CD4-positive, alpha-beta T cell (primary cell): ENCODE measurements at regions not wholly inside any gene's neighbourhood (a gene's known extent, or its start where the extent isn't known, plus 50 kb on each side); places are given as distances from the start of the nearest gene placed in this dataset.

ENCODE experiments used
- ATAC-seq: fragments of 200-7000 bp; cut with Tn5 transposase; one replicate; pipeline ENCODE4 v1.10.0; 2022; ENCODE audit warnings: mild to moderate bottlenecking; ENCODE audit not compliant: poor library complexity
- CTCF ChIA-PET: fragments of 350-600 bp; sonication (Branson Sonifier 250); formaldehyde crosslinking; loops from one replicate; lab custom pipeline; 2021; ENCODE audit warnings: antibody characterized with exemption, inconsistent platforms; lab: Charles Lee
- POLR2A ChIA-PET: fragments of 350-600 bp; sonication (Branson Sonifier 250); formaldehyde crosslinking; loops from one replicate; lab custom pipeline; 2021; ENCODE audit warnings: antibody characterized with exemption, inconsistent platforms; lab: Charles Lee
- DNase-seq, 14 experiments: peaks; one replicate each; pipeline ENCODE4 v3.0.0-alpha.2; 2013 to 2020; ENCODE audit warnings: mixed read lengths in 2 of 14
- H3K27ac ChIP-seq, 2 donors: one replicate each; pipeline versions ENCODE4 v1.5.1 to v1.7.0; 2013; ENCODE audit warnings: low read length in 2 of 2, low read depth in 1 of 2, mild to moderate bottlenecking in 1 of 2
- H3K27me3 ChIP-seq, 2 experiments: 1 replicate in 1 of 2; 2 replicates in 1 of 2; pipeline versions ENCODE4 v1.6.1 to v1.7.0; 2013; ENCODE audit warnings: low read length in 2 of 2, control low read depth in 1 of 2, mild to moderate bottlenecking in 1 of 2, moderate library complexity in 1 of 2; ENCODE audit not compliant: insufficient read depth in 2 of 2, control insufficient read depth in 1 of 2
- H3K36me3 ChIP-seq: one replicate; pipeline ENCODE4 v1.6.1; 2013; ENCODE audit warnings: low read length, control low read depth; ENCODE audit not compliant: insufficient read depth
- H3K4me1 ChIP-seq: one replicate; pipeline ENCODE4 v1.6.1; 2013; ENCODE audit warnings: low read length, control low read depth; ENCODE audit not compliant: insufficient read depth
- H3K4me3 ChIP-seq: one replicate; pipeline ENCODE4 v1.5.1; 2013; ENCODE audit warnings: mild to moderate bottlenecking, low read length, moderate library complexity
- H3K9me3 ChIP-seq, 2 experiments: 1 replicate in 1 of 2; 2 replicates in 1 of 2; pipeline versions ENCODE4 v1.6.1 to v1.7.0; 2013; ENCODE audit warnings: low read length in 2 of 2, mild to moderate bottlenecking in 2 of 2, control low read depth in 1 of 2, moderate library complexity in 1 of 2; ENCODE audit not compliant: control insufficient read depth in 1 of 2, insufficient read depth in 1 of 2
- H3K27ac Mint-ChIP-seq: one replicate; pipeline ENCODE4 v1.8.0; 2020; ENCODE audit warnings: mixed read lengths
- H3K27me3 Mint-ChIP-seq: one replicate; pipeline ENCODE4 v1.8.0; 2021; ENCODE audit warnings: mixed read lengths
- H3K36me3 Mint-ChIP-seq: one replicate; pipeline ENCODE4 v1.8.0; 2021; ENCODE audit warnings: low read depth, mixed read lengths
- H3K4me1 Mint-ChIP-seq: one replicate; pipeline ENCODE4 v1.8.0; 2021; ENCODE audit warnings: low read depth, mixed read lengths
- H3K4me3 Mint-ChIP-seq: one replicate; pipeline ENCODE4 v1.8.0; 2020; ENCODE audit warnings: mild to moderate bottlenecking, mixed read lengths
- H3K9me3 Mint-ChIP-seq: one replicate; pipeline ENCODE4 v1.8.0; 2020; ENCODE audit warnings: mixed read lengths
- CTCF ChIP-seq: fragments of 200-600 bp; IDR thresholded peaks from one replicate; pipeline ENCODE4 v1.8.0; 2022; ENCODE audit warnings: antibody characterized with exemption, mild to moderate bottlenecking
- intact Hi-C, 2 experiments: fragments of 100-400 bp; cut with DNase I in 1 of 2; cut with micrococcal nuclease in 1 of 2; formaldehyde crosslinking; loops; one replicate each; pipeline versions ENCODE4 v1.15.1 to v1.9.0; 2023 to 2025; cut with DNase I, micrococcal nuclease

- Histone ChIP-seq H3K27ac (no peak overlapping the region), H3K36me3 (no peaks in the 10 kb centered on the region), H3K4me3 (no peak overlapping the region), H3K4me1 (no peaks in the 10 kb centered on the region), H3K27me3 (no peaks in the 10 kb centered on the region), H3K9me3 (no peaks in the 10 kb centered on the region)
- H3K4me1 Mint-ChIP-seq, result no peaks in the 10 kb centered on the region
- no peak for TF ChIP-seq CTCF
- no peaks in the 10 kb centered on the region for H3K36me3 Mint-ChIP-seq
- peaks cover 9% of the 10 kb centered on the region for H3K9me3 Mint-ChIP-seq
- CTCF ChIA-PET, result no interaction called here
- H3K27ac Mint-ChIP-seq, result no peak overlapping the region
- POLR2A ChIA-PET, result no interaction called here
- no peak for DNase-seq
- no peak for ATAC-seq
- no peak overlapping the region for H3K4me3 Mint-ChIP-seq
- no peaks in the 10 kb centered on the region for H3K27me3 Mint-ChIP-seq
- intact Hi-C loops, result no loop called here
Measured at GRCh38 chr21:16863362-16863905, 649.4 kb upstream of the CXADR start.

- CTCF ChIA-PET, result no interaction called here
- Histone ChIP-seq H3K27ac (no peak overlapping the region), H3K4me3 (no peak overlapping the region), H3K4me1 (no peaks in the 10 kb centered on the region), H3K36me3 (no peaks in the 10 kb centered on the region), H3K27me3 (no peaks in the 10 kb centered on the region), H3K9me3 (no peaks in the 10 kb centered on the region)
- POLR2A ChIA-PET, result no interaction called here
- no peaks in the 10 kb centered on the region for H3K4me1 Mint-ChIP-seq
- no peak for TF ChIP-seq CTCF
- H3K27ac Mint-ChIP-seq, result no peak overlapping the region
- H3K27me3 Mint-ChIP-seq, result no peaks in the 10 kb centered on the region
- intact Hi-C loops, result no loop called here
- peaks cover 10% of the 10 kb centered on the region for H3K9me3 Mint-ChIP-seq
- H3K36me3 Mint-ChIP-seq, result no peaks in the 10 kb centered on the region
- ATAC-seq (no peak), DNase-seq (no peak)
- H3K4me3 Mint-ChIP-seq, result no peak overlapping the region
Measured at GRCh38 chr21:16863908-16864307, 648.9 kb upstream of the CXADR start.

GRCh38 chr21:16865632-16866031 lies 647.2 kb upstream of the CXADR start:
- ChIA-PET CTCF (no interaction called here), POLR2A (no interaction called here)
- Mint-ChIP-seq H3K36me3 (no peaks in the 10 kb centered on the region), H3K4me3 (no peak overlapping the region), H3K27ac (no peak overlapping the region), H3K9me3 (peaks cover 10% of the 10 kb centered on the region), H3K4me1 (no peaks in the 10 kb centered on the region), H3K27me3 (no peaks in the 10 kb centered on the region)
- intact Hi-C loops, result no loop called here
- H3K9me3 ChIP-seq, result no peaks in the 10 kb centered on the region
- no peak overlapping the region for H3K27ac ChIP-seq
- no peak for ATAC-seq
- TF ChIP-seq CTCF, result no peak
- no peaks in the 10 kb centered on the region for H3K36me3 ChIP-seq
- no peaks in the 10 kb centered on the region for H3K27me3 ChIP-seq
- no peak overlapping the region for H3K4me3 ChIP-seq
- DNase-seq, result no peak
- H3K4me1 ChIP-seq, result no peaks in the 10 kb centered on the region
